ENCODE measurements at regions not wholly inside any gene's neighbourhood (a gene's known extent, or its start where the extent isn't known, plus 50 kb on each side); places are given as distances from the start of the nearest gene placed in this dataset.

GRCh38 chr12:23127701-23128100, 502.7 kb downstream of the ETNK1 start:
- DNase-seq (ENCODE audit: low read depth) = no peak
- H3K4me3 ChIP-seq (ENCODE audit: low read depth, low read length) = no peak overlapping the region
- TF ChIP-seq CTCF (IDR thresholded peaks at IDR 0.05; ENCODE audit: insufficient read depth, low read length, poor library complexity, severe bottlenecking) = no peak
- H3K36me3 ChIP-seq (ENCODE audit: control insufficient read depth, insufficient read depth, low read length) = no peaks in the 10 kb centered on the region
- no peaks in the 10 kb centered on the region for H3K27me3 ChIP-seq (ENCODE audit: control insufficient read depth, insufficient read depth, low read length)

GRCh38 chr12:23128462-23128861, 503.5 kb downstream of the ETNK1 start:
- Histone ChIP-seq H3K27me3 (ENCODE audit: control insufficient read depth, insufficient read depth, low read length) (no peaks in the 10 kb centered on the region), H3K4me3 (ENCODE audit: low read depth, low read length) (no peak overlapping the region), H3K36me3 (ENCODE audit: control insufficient read depth, insufficient read depth, low read length) (no peaks in the 10 kb centered on the region)
- DNase-seq (ENCODE audit: low read depth) = no peak
- no peak for TF ChIP-seq CTCF (IDR thresholded peaks at IDR 0.05; ENCODE audit: insufficient read depth, low read length, poor library complexity, severe bottlenecking)

GRCh38 chr12:23132357-23132756, 507.4 kb downstream of the ETNK1 start:
- DNase-seq (ENCODE audit: low read depth) = no peak
- no peak for TF ChIP-seq CTCF (IDR thresholded peaks at IDR 0.05; ENCODE audit: insufficient read depth, low read length, poor library complexity, severe bottlenecking)
- H3K36me3 ChIP-seq (ENCODE audit: control insufficient read depth, insufficient read depth, low read length) = no peaks in the 10 kb centered on the region
- H3K27me3 ChIP-seq (ENCODE audit: control insufficient read depth, insufficient read depth, low read length) = no peaks in the 10 kb centered on the region
- no peak overlapping the region for H3K4me3 ChIP-seq (ENCODE audit: low read depth, low read length)

GRCh38 chr12:23133471-23133870, 508.5 kb downstream of the ETNK1 start:
- no peak for TF ChIP-seq CTCF (IDR thresholded peaks at IDR 0.05; ENCODE audit: insufficient read depth, low read length, poor library complexity, severe bottlenecking)
- no peaks in the 10 kb centered on the region for H3K36me3 ChIP-seq (ENCODE audit: control insufficient read depth, insufficient read depth, low read length)
- no peak overlapping the region for H3K4me3 ChIP-seq (ENCODE audit: low read depth, low read length)
- DNase-seq (ENCODE audit: low read depth) = no peak
- no peaks in the 10 kb centered on the region for H3K27me3 ChIP-seq (ENCODE audit: control insufficient read depth, insufficient read depth, low read length)

GRCh38 chr12:23139026-23139425, 514.1 kb downstream of the ETNK1 start:
- Histone ChIP-seq H3K4me3 (ENCODE audit: low read depth, low read length) (no peak overlapping the region), H3K36me3 (ENCODE audit: control insufficient read depth, insufficient read depth, low read length) (no peaks in the 10 kb centered on the region), H3K27me3 (ENCODE audit: control insufficient read depth, insufficient read depth, low read length) (no peaks in the 10 kb centered on the region)
- DNase-seq (ENCODE audit: low read depth) = no peak
- no peak for TF ChIP-seq CTCF (IDR thresholded peaks at IDR 0.05; ENCODE audit: insufficient read depth, low read length, poor library complexity, severe bottlenecking)

- Histone ChIP-seq H3K27me3 (ENCODE audit: control insufficient read depth, insufficient read depth, low read length) (no peaks in the 10 kb centered on the region), H3K36me3 (ENCODE audit: control insufficient read depth, insufficient read depth, low read length) (no peaks in the 10 kb centered on the region), H3K4me3 (ENCODE audit: low read depth, low read length) (no peak overlapping the region)
- TF ChIP-seq CTCF (IDR thresholded peaks at IDR 0.05; ENCODE audit: insufficient read depth, low read length, poor library complexity, severe bottlenecking) = no peak
- DNase-seq (ENCODE audit: low read depth) = no peak
Observed at GRCh38 chr12:23140710-23141109, 515.7 kb downstream of the ETNK1 start.

All from kidney epithelial cell (primary cell).